ENCODE measurements at regions not wholly inside any gene's neighbourhood (a gene's known extent, or its start where the extent isn't known, plus 50 kb on each side); places are given as distances from the start of the nearest gene placed in this dataset.

GRCh38 chr22:44555597-44555996 is 57.6 kb upstream of the RTL6 start:
- TF ChIP-seq CTCF (IDR thresholded peaks at IDR 0.05) (no peak), POLR2A (IDR thresholded peaks at IDR 0.05) (no peak)
